ENCODE measurements at regions not wholly inside any gene's neighbourhood (a gene's known extent, or its start where the extent isn't known, plus 50 kb on each side); places are given as distances from the start of the nearest gene placed in this dataset.

- TF ChIP-seq CTCF (IDR thresholded peaks at IDR 0.05; ENCODE audit: low read depth, low read length), result no peak
- H3K4me3 ChIP-seq (replicated peaks in 1 of 2; ENCODE audit: low read depth in 2 of 2, low read length in 2 of 2), result no peak overlapping the region
Observed at GRCh38 chr22:22814666-22815396, 72.8 kb upstream of the IGLL5 start.

GRCh38 chr22:22815397-22816170, 72.0 kb upstream of the IGLL5 start:
- TF ChIP-seq CTCF (IDR thresholded peaks at IDR 0.05; ENCODE audit: low read depth, low read length), result no peak
- DNase-seq (ENCODE audit: low read depth in 2 of 2), result no peak
- H3K4me3 ChIP-seq (replicated peaks in 1 of 2; ENCODE audit: low read depth in 2 of 2, low read length in 2 of 2), result no peak overlapping the region

More at GRCh38 chr22:22814666-22815396, 72.8 kb upstream of the IGLL5 start:
- DNase-seq (ENCODE audit: low read depth in 2 of 2), result no peak

DNA sequence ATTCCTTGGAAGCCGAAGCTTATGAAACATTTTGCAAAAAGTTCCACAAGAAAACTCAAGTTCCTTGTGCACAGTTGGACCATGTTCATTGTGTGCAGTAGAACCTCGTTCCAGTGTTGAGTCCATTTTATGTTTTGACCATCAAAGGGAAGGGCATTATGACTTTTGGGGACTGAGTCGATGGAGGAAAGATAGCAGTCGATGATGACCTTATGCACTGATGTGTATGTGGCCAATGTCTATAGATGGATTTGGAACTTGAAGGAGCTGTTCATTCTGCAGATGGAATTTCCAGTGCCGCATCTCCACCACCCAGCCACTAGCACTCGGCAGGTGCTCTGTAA, 71.5 kb upstream of the IGLL5 start:
- no peak for TF ChIP-seq CTCF (IDR thresholded peaks at IDR 0.05; ENCODE audit: low read depth, low read length)
- no peak for DNase-seq (ENCODE audit: low read depth in 2 of 2)
- H3K4me3 ChIP-seq (replicated peaks in 1 of 2; ENCODE audit: low read depth in 2 of 2, low read length in 2 of 2), result no peak overlapping the region

DNA sequence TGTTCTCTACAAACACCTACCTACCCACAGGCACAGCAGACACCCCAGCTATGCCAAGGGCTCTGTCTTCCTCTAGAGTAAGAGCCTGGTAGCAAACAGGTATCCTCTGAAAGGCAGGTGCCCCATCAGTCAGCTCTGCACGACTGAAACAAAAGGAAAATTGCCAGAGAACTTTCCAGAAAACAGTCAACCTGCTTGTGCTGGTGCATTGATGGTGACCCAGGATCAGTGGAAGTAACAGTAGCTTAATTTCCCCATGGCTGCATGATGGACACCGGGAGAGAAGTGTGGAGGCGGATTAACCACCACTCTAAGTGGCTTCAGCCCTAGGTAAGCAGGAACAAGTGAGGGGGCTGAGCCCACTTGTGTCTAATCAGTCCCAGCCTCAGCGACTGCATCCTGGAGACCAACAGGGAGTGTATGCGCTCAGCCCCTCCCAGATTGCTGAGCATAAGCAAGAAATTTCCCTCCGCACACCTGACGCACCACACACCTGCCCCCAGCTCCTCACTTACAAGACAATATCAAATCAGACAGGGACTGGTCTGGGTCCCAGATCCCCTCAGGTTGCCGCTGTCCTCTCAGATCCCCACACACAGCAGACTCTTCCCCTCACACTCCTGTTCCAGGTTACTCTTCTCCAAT, 70.7 kb upstream of the IGLL5 start:
- DNase-seq (ENCODE audit: low read depth in 2 of 2), result no peak

DNA sequence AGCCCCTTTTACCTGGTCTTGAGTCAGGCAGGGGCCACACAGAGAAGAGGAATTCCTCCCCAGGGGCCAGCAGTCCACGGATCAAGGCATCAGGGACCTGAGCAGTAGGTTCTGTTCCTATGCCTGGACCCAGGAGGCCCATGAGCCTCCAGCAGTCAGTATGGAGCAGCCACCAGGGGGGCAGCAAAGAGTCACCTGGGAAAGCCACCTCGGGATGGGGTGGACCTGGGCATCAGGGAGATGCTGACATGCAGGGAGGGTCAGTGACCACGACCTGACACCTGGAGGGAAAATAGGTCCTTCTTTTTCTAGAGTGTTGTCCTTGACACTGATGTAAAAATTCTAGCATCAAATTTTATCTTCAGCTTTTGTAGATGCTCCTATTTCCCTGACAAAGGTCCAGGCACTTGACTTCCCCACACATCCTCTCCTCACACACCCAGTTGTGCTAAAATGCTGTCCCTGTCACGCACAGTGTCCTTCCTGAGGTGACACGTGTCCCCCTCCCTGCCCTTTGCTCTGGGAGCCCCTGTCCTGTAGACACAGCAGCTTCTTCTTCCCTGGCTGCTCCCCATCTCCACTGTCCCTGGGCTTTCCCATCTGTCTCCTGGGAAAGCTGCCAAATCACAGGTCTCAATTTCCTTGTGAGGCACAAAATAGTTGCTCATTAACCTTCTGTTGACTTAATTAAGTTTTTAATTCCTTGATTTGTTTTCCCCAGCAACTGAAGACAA, 70.0 kb upstream of the IGLL5 start:
- H3K4me3 ChIP-seq (replicated peaks in 1 of 2; ENCODE audit: low read depth in 2 of 2, low read length in 2 of 2), result no peak overlapping the region
- DNase-seq (ENCODE audit: low read depth in 2 of 2), result no peak
- no peak for TF ChIP-seq CTCF (IDR thresholded peaks at IDR 0.05; ENCODE audit: low read depth, low read length)

More for the DNA sequence above, 70.7 kb upstream of the IGLL5 start:
- TF ChIP-seq CTCF (IDR thresholded peaks at IDR 0.05; ENCODE audit: low read depth, low read length), result no peak
- H3K4me3 ChIP-seq (replicated peaks in 1 of 2; ENCODE audit: low read depth in 2 of 2, low read length in 2 of 2), result no peak overlapping the region

DNA sequence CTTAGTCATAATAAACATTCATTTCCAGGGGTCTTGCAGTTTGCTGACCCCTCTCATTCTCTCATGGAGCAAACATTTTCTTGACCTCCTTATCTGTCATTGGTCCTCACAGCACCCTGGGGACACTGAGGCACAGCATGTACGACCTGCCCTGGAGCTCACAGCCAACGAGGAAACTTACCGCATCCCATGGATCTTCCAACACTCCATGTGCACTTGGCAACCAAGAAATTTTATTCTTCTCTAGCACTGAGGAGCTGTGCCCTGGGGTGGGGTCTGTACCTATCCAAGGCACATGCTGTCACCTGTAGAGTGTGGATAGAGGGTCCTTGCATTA, 69.4 kb upstream of the IGLL5 start:
- H3K4me3 ChIP-seq (replicated peaks in 1 of 2; ENCODE audit: low read depth in 2 of 2, low read length in 2 of 2), result no peak overlapping the region
- no peak for DNase-seq (ENCODE audit: low read depth in 2 of 2)
- no peak for TF ChIP-seq CTCF (IDR thresholded peaks at IDR 0.05; ENCODE audit: low read depth, low read length)
